ENCODE measurements at regions not wholly inside any gene's neighbourhood (a gene's known extent, or its start where the extent isn't known, plus 50 kb on each side); places are given as distances from the start of the nearest gene placed in this dataset.

GRCh38 chr21:35254006-35254764, 205.1 kb upstream of the RUNX1 start:
- no CpG with 5 or more reads among the region's 12 CpGs for WGBS (ENCODE audit: insufficient coverage, insufficient read length)
- H3K4me1 ChIP-seq (ENCODE audit: control insufficient read depth, insufficient read depth, low read length), result no peaks in the 10 kb centered on the region
- no peaks in the 10 kb centered on the region for H3K9me3 ChIP-seq (ENCODE audit: control insufficient read depth, insufficient read depth, low read length)
- no peak overlapping the region for H3K27ac ChIP-seq (ENCODE audit: low read length)
- no peak for DNase-seq (ENCODE audit: low read depth, low spot score)
- H3K4me3 ChIP-seq (ENCODE audit: low read length), result no peak overlapping the region
- no peaks in the 10 kb centered on the region for H3K36me3 ChIP-seq (ENCODE audit: control insufficient read depth, insufficient read depth, low read length)
- H3K27me3 ChIP-seq (ENCODE audit: control insufficient read depth, insufficient read depth, low read length), result no peaks in the 10 kb centered on the region

DNA sequence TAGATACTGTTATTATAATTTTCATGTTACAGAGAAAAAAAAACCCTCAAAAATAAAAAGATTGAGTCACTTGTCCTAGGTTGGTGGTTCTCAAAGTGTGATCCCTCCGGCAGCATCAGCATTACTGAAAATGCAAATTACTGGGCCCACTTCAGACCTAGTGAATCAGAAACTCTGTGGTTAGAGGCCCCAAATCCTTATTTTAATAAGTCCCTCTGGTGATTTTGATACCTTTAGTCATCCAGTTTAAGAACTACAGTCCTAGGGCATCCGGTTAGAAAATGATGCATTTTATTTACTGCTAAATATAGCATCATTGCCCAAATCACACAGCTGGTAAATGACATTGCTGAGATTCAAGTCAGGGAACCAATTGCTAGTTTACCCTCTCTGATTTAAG, 203.7 kb upstream of the RUNX1 start:
- DNase-seq (ENCODE audit: low read depth, low spot score), result no peak
- Histone ChIP-seq H3K27me3 (ENCODE audit: control insufficient read depth, insufficient read depth, low read length) (no peaks in the 10 kb centered on the region), H3K4me1 (ENCODE audit: control insufficient read depth, insufficient read depth, low read length) (no peaks in the 10 kb centered on the region), H3K9me3 (ENCODE audit: control insufficient read depth, insufficient read depth, low read length) (no peaks in the 10 kb centered on the region), H3K4me3 (ENCODE audit: low read length) (no peak overlapping the region), H3K36me3 (ENCODE audit: control insufficient read depth, insufficient read depth, low read length) (no peaks in the 10 kb centered on the region), H3K27ac (ENCODE audit: low read length) (no peak overlapping the region)
- WGBS (ENCODE audit: insufficient coverage, insufficient read length), result no CpG with 5 or more reads among the region's 2 CpGs

GRCh38 chr21:35249636-35250035, 200.5 kb upstream of the RUNX1 start:
- no peaks in the 10 kb centered on the region for H3K4me1 ChIP-seq (ENCODE audit: control insufficient read depth, insufficient read depth, low read length)
- no peak overlapping the region for H3K27ac ChIP-seq (ENCODE audit: low read length)
- WGBS (ENCODE audit: insufficient coverage, insufficient read length), result no CpG with 5 or more reads among the region's 1 CpG
- H3K36me3 ChIP-seq (ENCODE audit: control insufficient read depth, insufficient read depth, low read length), result no peaks in the 10 kb centered on the region
- no peak overlapping the region for H3K4me3 ChIP-seq (ENCODE audit: low read length)
- H3K9me3 ChIP-seq (ENCODE audit: control insufficient read depth, insufficient read depth, low read length), result no peaks in the 10 kb centered on the region
- no peak for DNase-seq (ENCODE audit: low read depth, low spot score)
- H3K27me3 ChIP-seq (ENCODE audit: control insufficient read depth, insufficient read depth, low read length), result no peaks in the 10 kb centered on the region

- no peak for DNase-seq (ENCODE audit: low read depth, low spot score)
- no peak overlapping the region for H3K4me3 ChIP-seq (ENCODE audit: low read length)
- H3K4me1 ChIP-seq (ENCODE audit: control insufficient read depth, insufficient read depth, low read length), result no peaks in the 10 kb centered on the region
- no CpG with 5 or more reads among the region's 1 CpG for WGBS (ENCODE audit: insufficient coverage, insufficient read length)
- H3K27me3 ChIP-seq (ENCODE audit: control insufficient read depth, insufficient read depth, low read length), result no peaks in the 10 kb centered on the region
- no peaks in the 10 kb centered on the region for H3K36me3 ChIP-seq (ENCODE audit: control insufficient read depth, insufficient read depth, low read length)
- H3K9me3 ChIP-seq (ENCODE audit: control insufficient read depth, insufficient read depth, low read length), result no peaks in the 10 kb centered on the region
- H3K27ac ChIP-seq (ENCODE audit: low read length), result no peak overlapping the region
Observed at GRCh38 chr21:35245879-35246278, 196.8 kb upstream of the RUNX1 start.

DNA sequence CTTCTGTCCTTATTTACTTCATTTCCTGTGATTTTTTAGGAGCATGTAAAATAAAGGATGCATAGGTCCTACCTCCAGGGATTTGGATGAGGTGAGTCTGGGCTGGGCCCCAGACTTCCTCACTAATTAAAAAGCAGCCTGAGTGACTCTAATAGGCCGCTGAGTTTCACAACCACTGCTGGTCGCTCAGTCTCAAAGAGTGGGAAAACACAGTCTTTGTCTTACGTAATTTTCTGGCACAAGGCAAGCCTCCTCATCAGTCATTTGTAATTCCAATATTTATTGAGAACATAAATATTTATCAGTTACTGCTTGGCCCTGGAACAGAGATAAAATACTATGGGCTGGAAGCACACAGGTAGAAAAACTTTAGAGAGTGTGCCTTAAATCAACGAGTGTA, 195.4 kb upstream of the RUNX1 start:
- H3K9me3 ChIP-seq (ENCODE audit: control insufficient read depth, insufficient read depth, low read length), result no peaks in the 10 kb centered on the region
- DNase-seq (ENCODE audit: low read depth, low spot score), result no peak
- H3K27me3 ChIP-seq (ENCODE audit: control insufficient read depth, insufficient read depth, low read length), result no peaks in the 10 kb centered on the region
- no peak overlapping the region for H3K27ac ChIP-seq (ENCODE audit: low read length)
- no peaks in the 10 kb centered on the region for H3K4me1 ChIP-seq (ENCODE audit: control insufficient read depth, insufficient read depth, low read length)
- no peak overlapping the region for H3K4me3 ChIP-seq (ENCODE audit: low read length)
- no CpG with 5 or more reads among the region's 4 CpGs for WGBS (ENCODE audit: insufficient coverage, insufficient read length)
- H3K36me3 ChIP-seq (ENCODE audit: control insufficient read depth, insufficient read depth, low read length), result no peaks in the 10 kb centered on the region

GRCh38 chr21:35243171-35243570, 194.1 kb upstream of the RUNX1 start:
- WGBS (ENCODE audit: insufficient coverage, insufficient read length), result no CpG with 5 or more reads among the region's 4 CpGs
- H3K4me1 ChIP-seq (ENCODE audit: control insufficient read depth, insufficient read depth, low read length), result no peaks in the 10 kb centered on the region

GRCh38 chr21:35239811-35240219, 190.7 kb upstream of the RUNX1 start:
- Histone ChIP-seq H3K27ac (ENCODE audit: low read length) (no peak overlapping the region), H3K4me1 (ENCODE audit: control insufficient read depth, insufficient read depth, low read length) (no peaks in the 10 kb centered on the region), H3K4me3 (ENCODE audit: low read length) (no peak overlapping the region), H3K27me3 (ENCODE audit: control insufficient read depth, insufficient read depth, low read length) (no peaks in the 10 kb centered on the region), H3K9me3 (ENCODE audit: control insufficient read depth, insufficient read depth, low read length) (no peaks in the 10 kb centered on the region), H3K36me3 (ENCODE audit: control insufficient read depth, insufficient read depth, low read length) (no peaks in the 10 kb centered on the region)
- no CpG with 5 or more reads among the region's 9 CpGs for WGBS (ENCODE audit: insufficient coverage, insufficient read length)
- no peak for DNase-seq (ENCODE audit: low read depth, low spot score)

More at GRCh38 chr21:35243171-35243570, 194.1 kb upstream of the RUNX1 start:
- H3K9me3 ChIP-seq (ENCODE audit: control insufficient read depth, insufficient read depth, low read length), result no peaks in the 10 kb centered on the region
- no peaks in the 10 kb centered on the region for H3K27me3 ChIP-seq (ENCODE audit: control insufficient read depth, insufficient read depth, low read length)
- no peak for DNase-seq (ENCODE audit: low read depth, low spot score)
- no peaks in the 10 kb centered on the region for H3K36me3 ChIP-seq (ENCODE audit: control insufficient read depth, insufficient read depth, low read length)
- H3K27ac ChIP-seq (ENCODE audit: low read length), result no peak overlapping the region
- H3K4me3 ChIP-seq (ENCODE audit: low read length), result no peak overlapping the region

DNA sequence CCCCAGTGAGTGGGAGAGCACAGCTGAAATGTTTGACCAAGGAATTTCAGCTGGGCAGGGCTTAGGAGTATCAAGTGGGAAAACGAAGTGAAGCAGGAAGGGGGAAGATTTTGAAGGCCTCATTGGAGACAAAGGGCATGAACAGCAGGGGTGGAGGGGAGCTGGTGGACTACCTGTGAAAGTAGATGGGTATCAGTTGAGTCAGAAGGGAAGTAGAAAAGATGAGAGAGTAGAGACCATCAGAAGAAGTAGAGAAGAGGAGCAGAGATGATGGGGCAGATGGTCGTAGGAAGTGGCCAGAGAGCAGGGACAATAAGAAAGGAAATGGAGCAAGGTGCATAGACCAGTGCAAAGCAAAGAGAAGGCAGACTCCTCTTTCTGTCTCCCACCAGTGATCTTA, 189.0 kb upstream of the RUNX1 start:
- H3K27ac ChIP-seq (ENCODE audit: low read length), result no peak overlapping the region
- H3K36me3 ChIP-seq (ENCODE audit: control insufficient read depth, insufficient read depth, low read length), result no peaks in the 10 kb centered on the region
- no peaks in the 10 kb centered on the region for H3K27me3 ChIP-seq (ENCODE audit: control insufficient read depth, insufficient read depth, low read length)
- H3K4me3 ChIP-seq (ENCODE audit: low read length), result no peak overlapping the region
- WGBS (ENCODE audit: insufficient coverage, insufficient read length), result no CpG with 5 or more reads among the region's 2 CpGs
- no peaks in the 10 kb centered on the region for H3K4me1 ChIP-seq (ENCODE audit: control insufficient read depth, insufficient read depth, low read length)
- DNase-seq (ENCODE audit: low read depth, low spot score), result no peak
- H3K9me3 ChIP-seq (ENCODE audit: control insufficient read depth, insufficient read depth, low read length), result no peaks in the 10 kb centered on the region

DNA sequence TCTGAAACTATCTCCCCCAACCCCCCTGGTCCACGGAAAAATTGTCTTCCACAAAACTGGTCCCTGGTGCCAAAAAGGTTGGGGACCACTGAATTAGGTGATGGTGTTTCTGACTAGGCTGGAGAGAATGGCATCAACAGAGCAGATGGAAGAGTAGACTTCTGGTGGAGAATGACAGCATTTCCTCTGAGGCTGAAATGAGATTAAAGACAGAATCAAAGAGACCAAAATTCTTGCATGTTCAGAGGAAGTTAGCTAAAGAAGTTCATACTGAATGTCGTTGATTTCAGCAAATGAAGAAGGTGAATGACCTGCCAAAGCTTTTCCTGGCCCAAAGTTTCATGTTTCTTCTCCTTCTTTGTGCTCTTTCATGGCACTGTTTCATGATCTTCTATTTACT, 188.2 kb upstream of the RUNX1 start:
- H3K27ac ChIP-seq (ENCODE audit: low read length), result no peak overlapping the region
- no peak overlapping the region for H3K4me3 ChIP-seq (ENCODE audit: low read length)
- H3K9me3 ChIP-seq (ENCODE audit: control insufficient read depth, insufficient read depth, low read length), result no peaks in the 10 kb centered on the region
- H3K4me1 ChIP-seq (ENCODE audit: control insufficient read depth, insufficient read depth, low read length), result no peaks in the 10 kb centered on the region
- DNase-seq (ENCODE audit: low read depth, low spot score), result no peak
- no peaks in the 10 kb centered on the region for H3K36me3 ChIP-seq (ENCODE audit: control insufficient read depth, insufficient read depth, low read length)
- no peaks in the 10 kb centered on the region for H3K27me3 ChIP-seq (ENCODE audit: control insufficient read depth, insufficient read depth, low read length)
- WGBS (ENCODE audit: insufficient coverage, insufficient read length), result no CpG with 5 or more reads among the region's 2 CpGs

- WGBS (ENCODE audit: insufficient coverage, insufficient read length), result no CpG with 5 or more reads among the region's 1 CpG
- no peaks in the 10 kb centered on the region for H3K36me3 ChIP-seq (ENCODE audit: control insufficient read depth, insufficient read depth, low read length)
- DNase-seq (ENCODE audit: low read depth, low spot score), result no peak
Observed at GRCh38 chr21:35236090-35236489, 187.0 kb upstream of the RUNX1 start.

GRCh38 chr21:35234725-35235124, 185.6 kb upstream of the RUNX1 start:
- no CpG with 5 or more reads among the region's 5 CpGs for WGBS (ENCODE audit: insufficient coverage, insufficient read length)
- H3K4me3 ChIP-seq (ENCODE audit: low read length), result no peak overlapping the region

More at GRCh38 chr21:35236090-35236489, 187.0 kb upstream of the RUNX1 start:
- Histone ChIP-seq H3K27ac (ENCODE audit: low read length) (no peak overlapping the region), H3K4me3 (ENCODE audit: low read length) (no peak overlapping the region), H3K27me3 (ENCODE audit: control insufficient read depth, insufficient read depth, low read length) (no peaks in the 10 kb centered on the region), H3K4me1 (ENCODE audit: control insufficient read depth, insufficient read depth, low read length) (no peaks in the 10 kb centered on the region), H3K9me3 (ENCODE audit: control insufficient read depth, insufficient read depth, low read length) (no peaks in the 10 kb centered on the region)

More at GRCh38 chr21:35234725-35235124, 185.6 kb upstream of the RUNX1 start:
- H3K9me3 ChIP-seq (ENCODE audit: control insufficient read depth, insufficient read depth, low read length), result no peaks in the 10 kb centered on the region
- H3K27me3 ChIP-seq (ENCODE audit: control insufficient read depth, insufficient read depth, low read length), result no peaks in the 10 kb centered on the region
- H3K27ac ChIP-seq (ENCODE audit: low read length), result no peak overlapping the region
- no peak for DNase-seq (ENCODE audit: low read depth, low spot score)
- H3K36me3 ChIP-seq (ENCODE audit: control insufficient read depth, insufficient read depth, low read length), result no peaks in the 10 kb centered on the region
- H3K4me1 ChIP-seq (ENCODE audit: control insufficient read depth, insufficient read depth, low read length), result no peaks in the 10 kb centered on the region

Measured in iPS DF 6.9 (cell line).